GM18519 (cell line): ENCODE measurements at regions not wholly inside any gene's neighbourhood (a gene's known extent, or its start where the extent isn't known, plus 50 kb on each side); places are given as distances from the start of the nearest gene placed in this dataset.
"Not testable (repeated sequence)": the region's sequence is repeated elsewhere in the genome, so short reads cannot be mapped to it uniquely, and the experiment has no call there.

ENCODE experiments used
- ATAC-seq: cut with Tn5 transposase; IDR thresholded peaks from one replicate; pipeline ENCODE4 v1.9.1; 2021; ENCODE audit warnings: mild to moderate bottlenecking, moderate library complexity; ENCODE audit not compliant: unreplicated experiment, low FRiP score

DNA sequence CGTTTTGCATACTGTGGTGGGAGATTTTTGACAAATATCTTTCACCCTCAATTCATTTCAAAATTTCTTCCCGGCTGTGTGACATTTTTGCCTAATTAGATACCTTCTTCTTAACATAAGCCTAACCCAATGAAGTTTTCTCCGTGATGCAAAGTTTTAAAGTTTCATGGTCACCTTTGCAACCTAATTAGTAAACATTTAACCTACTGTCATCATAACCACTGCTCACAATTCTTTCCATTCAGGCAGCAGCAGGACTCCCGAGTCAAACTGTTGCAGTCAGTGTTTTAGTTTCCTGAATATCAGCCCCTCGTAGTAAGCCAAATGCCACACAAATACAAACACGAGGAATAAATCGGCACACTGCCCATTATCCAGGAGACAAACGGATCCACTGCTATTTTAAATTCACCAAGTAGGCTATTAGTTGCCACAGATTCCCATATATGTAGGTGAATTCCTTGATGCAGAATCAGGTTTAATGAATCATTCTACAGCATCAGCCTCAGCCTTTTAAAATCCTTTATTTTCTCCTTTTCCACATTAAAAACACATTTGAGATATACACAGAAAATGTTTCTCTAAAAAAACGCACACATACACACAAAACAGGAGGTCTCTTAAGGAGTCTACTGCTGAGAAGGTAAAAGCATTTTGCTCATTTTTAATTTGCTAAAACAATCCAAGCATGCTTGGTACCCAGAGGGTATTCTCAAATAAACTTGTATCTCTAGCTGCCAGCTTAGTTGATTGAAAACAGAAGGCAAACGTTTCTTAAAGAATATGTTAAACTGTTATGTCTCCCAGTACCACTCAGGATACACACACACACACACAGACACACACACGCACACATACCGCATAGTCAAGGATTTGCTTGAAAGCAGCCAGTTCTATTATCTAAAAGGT, 106.5 kb upstream of the KCTD1 start:
- no peak for ATAC-seq

DNA sequence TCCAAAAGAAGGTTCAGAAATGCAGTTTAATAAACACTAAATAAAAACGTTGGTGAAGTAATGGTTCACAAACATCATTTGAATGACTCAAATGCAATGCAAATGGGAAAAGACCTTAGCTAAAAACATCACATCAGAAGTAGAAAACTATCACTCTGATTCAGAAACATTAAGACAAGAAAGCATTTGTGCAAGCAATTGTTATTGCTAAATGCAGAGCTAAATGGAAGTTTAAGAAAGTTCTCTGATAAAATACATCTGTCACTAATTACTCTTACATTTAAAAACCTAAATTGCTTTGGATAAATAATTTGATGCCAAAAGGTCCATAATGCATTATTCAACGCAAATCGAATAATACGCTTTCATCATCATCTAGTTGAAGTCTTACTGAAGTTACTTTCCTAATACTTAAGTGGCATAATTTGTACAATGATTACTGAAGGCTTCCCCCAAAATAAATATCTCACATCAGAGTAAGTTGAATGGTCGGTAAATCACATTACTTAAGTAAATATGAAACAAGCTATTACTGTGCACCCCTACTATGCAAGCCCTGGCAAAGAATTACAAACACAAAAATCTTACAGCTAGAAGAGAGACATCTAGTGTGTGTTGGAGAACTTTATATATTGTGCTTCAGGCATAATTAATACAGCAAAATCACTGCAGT, 105.7 kb upstream of the KCTD1 start:
- ATAC-seq = no peak

GRCh38 chr18:26652501-26652900, 104.1 kb upstream of the KCTD1 start:
- ATAC-seq = no peak

- ATAC-seq = no peak
Observed at GRCh38 chr18:26650310-26651268, 102.2 kb upstream of the KCTD1 start.

DNA sequence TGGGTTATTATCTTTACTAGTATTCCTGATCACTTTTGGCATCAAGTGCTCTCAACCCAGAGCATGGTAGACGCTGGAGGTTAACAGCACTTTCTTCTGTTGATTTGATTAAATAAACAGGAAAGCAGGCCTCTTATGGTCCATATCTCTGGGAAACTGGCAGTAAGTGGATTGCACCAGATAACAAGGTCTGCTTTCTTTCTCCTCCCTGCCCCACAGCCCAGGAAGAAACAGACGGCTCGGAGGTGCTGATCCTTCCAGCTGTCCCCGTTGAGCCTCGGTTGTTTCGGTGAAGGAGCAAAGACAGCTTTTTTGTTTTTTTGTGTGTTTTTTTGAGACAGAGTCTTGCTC, 100.8 kb upstream of the KCTD1 start:
- ATAC-seq = no peak

GRCh38 chr18:26648509-26649192, 100.3 kb upstream of the KCTD1 start:
- no peak for ATAC-seq

GRCh38 chr18:26646901-26647300, 98.5 kb upstream of the KCTD1 start:
- no peak for ATAC-seq

DNA sequence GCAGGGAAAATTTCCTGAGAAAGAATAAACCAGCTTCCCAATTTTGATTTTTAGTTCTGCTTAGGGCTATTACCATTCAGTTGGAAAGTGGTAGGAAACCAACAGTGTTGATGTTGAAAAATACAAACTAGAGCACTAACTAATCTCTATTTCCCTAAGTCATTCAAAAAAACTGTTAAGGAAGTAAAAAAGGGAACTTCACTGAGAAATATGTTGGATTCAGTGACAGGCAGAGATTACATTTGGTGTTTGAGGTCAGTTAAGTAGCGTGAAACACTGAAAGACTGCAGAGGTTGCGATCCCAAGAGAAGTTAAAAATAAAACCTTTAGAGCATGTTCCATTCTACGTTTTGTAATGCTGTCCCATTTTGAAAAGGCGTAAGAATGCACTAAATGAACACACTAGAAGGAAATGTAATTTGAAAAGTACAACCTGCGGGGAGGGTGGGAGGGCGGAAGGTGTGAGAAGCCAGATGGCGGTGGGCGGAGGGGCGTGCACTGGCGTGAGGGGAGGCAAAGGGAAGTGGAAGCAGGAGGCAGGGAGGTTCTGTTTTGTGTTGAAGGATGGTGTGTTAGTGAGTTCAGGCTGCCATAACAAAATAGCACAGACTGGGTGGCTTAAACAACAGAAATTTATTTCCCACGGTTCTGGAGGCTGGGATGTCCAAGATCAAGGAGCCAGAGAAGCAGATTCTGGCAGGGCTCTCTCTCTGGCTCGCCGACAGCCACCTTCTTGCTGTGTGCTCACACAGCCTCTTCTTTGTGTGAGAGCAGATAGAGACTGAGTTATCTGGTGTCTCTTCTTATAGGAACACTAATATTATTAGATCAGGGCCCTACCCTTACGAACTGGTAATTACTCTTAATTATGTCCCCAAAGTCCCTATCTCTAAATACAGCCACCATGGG, 94.3 kb upstream of the KCTD1 start:
- no peak for ATAC-seq

GRCh38 chr18:26640541-26640940, 92.2 kb upstream of the KCTD1 start:
- ATAC-seq = no peak

DNA sequence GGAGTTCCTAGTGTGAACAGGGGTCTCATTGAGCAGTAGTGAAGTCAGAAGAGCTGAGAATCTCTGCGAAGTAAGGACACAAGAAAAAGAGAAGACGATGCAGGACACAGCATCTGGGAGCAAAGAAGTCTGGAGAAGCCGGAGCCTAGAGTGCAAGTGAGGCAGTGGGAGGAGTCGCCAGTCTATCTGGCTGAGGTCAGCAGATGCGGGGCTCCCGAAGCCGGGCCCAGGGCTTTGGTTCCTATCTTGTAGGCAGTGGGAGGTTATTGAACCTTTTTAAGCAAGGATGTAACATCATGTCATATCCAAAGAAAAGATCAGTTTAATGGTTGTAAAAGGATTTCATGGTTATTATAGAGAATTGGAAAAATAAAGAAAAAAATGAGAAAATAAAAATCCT, 90.8 kb upstream of the KCTD1 start:
- ATAC-seq = no peak

GRCh38 chr18:26637983-26638382, 89.6 kb upstream of the KCTD1 start:
- ATAC-seq = no peak

DNA sequence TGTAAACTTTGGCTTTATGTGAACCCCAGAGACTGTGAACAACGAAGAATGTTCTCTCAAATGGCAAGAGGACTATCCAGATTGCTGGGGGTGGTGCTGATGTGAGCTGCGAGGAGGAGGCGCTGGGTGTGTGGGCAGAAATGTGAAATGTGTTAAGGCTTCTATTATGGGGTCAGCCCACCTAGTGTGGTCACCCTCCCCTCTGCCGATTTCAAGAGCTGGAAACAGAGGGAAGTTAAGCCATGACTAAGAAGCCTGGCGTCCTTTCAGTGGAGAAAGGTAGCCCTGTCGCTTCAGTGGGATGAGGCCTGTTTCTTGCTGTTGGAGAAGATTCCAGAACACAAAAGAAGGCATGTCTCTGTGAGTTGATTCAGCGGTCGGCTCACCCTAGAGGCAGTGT, 89.0 kb upstream of the KCTD1 start:
- no peak for ATAC-seq

GRCh38 chr18:26635466-26635865, 87.1 kb upstream of the KCTD1 start:
- ATAC-seq = no peak

DNA sequence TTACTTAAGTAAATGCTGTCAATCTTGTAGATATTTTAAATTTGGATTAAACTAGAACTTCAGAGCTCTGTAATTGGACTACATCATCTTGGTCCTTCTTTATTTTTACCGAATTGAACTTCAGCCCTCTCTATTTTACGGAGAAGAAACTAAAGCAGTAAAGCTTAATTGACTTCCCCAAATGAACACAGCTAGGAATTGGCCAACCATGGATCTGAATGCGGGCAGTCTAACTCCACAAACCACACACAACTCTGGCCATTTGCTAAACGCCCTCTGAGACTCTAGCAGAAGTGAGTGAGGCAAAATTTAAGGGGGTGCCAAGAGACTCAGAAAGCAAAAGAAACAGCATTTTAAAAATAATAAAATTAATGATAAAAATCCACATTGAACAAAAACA, 86.3 kb upstream of the KCTD1 start:
- no peak for ATAC-seq

DNA sequence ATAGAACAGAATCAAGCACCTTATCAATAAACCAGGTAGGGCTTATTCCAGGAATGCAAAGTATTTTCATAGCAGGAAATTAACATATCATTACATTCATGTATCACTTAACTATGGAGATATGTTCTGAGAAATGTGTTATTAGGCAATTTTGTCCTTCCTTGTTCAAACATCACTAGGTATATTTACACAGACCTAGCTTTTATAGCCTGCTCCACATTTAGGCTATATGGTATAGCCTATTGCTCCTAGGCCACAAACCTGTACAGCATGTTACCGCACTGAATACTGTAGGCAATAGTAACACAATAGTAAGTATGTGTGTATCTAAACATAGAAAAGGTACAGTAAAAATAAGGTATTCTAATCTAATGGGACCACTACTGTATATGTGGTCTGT, 82.8 kb upstream of the KCTD1 start:
- no peak for ATAC-seq

GRCh38 chr18:26630596-26630995, 82.2 kb upstream of the KCTD1 start:
- no peak for ATAC-seq

GRCh38 chr18:26628017-26628416, 79.7 kb upstream of the KCTD1 start:
- ATAC-seq = no peak

DNA sequence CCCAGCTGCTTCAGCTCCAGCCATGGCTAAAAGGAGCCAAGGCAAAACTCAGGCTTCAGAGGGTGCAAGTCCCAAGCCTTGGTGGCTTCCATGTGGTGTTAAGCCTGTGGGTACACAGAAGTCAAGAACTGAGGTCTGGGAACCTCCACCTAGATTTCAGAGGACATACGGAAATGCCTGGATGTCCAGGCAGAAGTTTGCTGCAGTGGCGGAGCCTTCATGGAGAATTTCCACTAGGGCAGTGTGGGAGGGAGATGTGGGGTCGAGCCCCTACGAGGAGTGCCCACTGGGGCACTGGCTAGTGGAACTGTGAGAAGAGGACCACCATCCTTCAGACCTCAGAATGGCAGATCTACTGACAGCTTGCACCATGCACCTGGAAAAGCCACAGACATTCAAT, 76.1 kb upstream of the KCTD1 start:
- ATAC-seq = no peak

DNA sequence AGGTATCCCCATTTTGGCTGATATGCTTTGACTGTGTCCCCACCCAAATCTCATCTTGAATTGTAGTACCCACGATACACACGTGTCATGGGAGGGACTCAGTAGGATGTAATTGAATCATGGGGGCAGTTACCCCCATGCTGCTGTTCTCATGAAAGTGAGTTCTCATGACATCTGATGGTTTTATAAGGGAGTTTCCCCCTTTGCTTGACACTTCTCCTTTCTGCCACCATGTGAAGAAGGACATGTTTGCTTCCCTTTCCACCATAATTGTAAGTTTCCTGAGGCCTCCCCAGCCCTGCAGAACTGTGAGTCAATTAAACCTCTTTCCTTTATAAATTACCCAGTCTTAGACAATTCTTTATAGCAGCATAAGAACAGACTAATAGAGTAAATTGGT, 75.0 kb upstream of the KCTD1 start:
- not testable (repeated sequence) for ATAC-seq
